NCI-H1694 treated with DMSO at 0.1 percent for 48 hours (cell line): ENCODE measurements at regions not wholly inside any gene's neighbourhood (a gene's known extent, or its start where the extent isn't known, plus 50 kb on each side); places are given as distances from the start of the nearest gene placed in this dataset.
"Not testable (repeated sequence)": the region's sequence is repeated elsewhere in the genome, so short reads cannot be mapped to it uniquely, and the experiment has no call there.

Experiments used
- DNase-seq: peaks from one replicate; lab custom pipeline; 2025; lab: John Stamatoyannopoulos, UW

GRCh38 chr13:70255406-70255991 is 147.2 kb upstream of the KLHL1 start:
- DNase-seq: no peak

DNA sequence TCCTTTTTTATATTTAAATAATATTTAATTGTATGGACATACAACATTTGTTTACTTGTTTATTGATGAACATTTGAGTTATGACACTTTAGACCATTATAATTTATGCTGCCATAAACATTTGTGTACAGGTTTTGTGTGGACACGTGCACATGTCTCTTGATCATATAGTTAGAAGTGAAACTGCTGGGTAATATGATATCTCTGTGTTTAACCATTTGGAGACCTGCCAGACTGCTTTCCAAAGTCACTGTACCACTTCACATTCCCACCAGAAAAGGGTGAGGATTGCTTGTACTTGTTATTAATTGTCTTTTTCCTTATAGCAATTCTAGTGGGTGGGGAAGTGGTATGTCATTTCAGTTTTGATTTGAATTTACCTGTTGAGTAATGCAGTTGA is 145.6 kb upstream of the KLHL1 start:
- no peak for DNase-seq

DNA sequence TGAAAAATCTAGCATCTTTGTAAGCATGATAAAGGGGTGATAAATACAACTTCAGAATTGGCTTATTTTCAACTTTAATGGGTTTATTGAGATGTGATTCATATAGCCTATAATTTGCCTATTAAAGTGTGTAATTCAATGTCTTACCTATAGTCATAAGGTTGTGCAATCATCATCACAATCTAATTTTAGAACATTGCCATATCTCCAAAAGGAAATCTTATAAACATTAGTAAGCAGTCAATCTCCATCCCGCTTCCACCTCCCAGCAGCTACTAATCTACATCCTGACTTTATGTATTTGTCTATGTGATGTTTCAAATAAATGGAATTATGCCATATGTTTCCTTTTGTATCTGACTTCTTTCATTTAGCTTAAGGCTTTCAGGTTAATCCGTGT is 145.2 kb upstream of the KLHL1 start:
- DNase-seq: no peak

- DNase-seq: no peak
Observed at GRCh38 chr13:70249332-70250064, 141.2 kb upstream of the KLHL1 start.

- no peak for DNase-seq
Observed at GRCh38 chr13:70237131-70237530, 128.9 kb upstream of the KLHL1 start.

GRCh38 chr13:70235565-70235964 is 127.3 kb upstream of the KLHL1 start:
- no peak for DNase-seq

- no peak for DNase-seq
Observed at GRCh38 chr13:70223911-70224310, 115.7 kb upstream of the KLHL1 start.

GRCh38 chr13:70222926-70223325 is 114.7 kb upstream of the KLHL1 start:
- no peak for DNase-seq

DNA sequence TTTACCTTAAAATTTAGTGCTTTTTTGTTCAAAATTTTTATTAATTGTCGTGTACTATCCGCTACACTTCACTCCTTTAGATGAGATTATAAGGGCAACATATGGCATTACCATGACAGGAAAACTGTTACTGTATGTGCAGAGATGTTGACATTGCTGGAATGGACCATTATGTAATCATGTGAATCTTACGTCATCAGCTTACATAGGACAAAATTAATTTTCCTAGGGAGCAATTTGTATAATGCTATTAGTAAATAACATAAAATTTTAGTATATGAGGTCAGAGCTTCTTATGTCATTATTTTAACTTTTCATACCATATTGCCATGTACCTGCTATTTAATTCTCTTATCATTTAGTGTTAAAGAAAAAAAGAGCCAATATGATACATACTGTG is 110.4 kb upstream of the KLHL1 start:
- no peak for DNase-seq

DNA sequence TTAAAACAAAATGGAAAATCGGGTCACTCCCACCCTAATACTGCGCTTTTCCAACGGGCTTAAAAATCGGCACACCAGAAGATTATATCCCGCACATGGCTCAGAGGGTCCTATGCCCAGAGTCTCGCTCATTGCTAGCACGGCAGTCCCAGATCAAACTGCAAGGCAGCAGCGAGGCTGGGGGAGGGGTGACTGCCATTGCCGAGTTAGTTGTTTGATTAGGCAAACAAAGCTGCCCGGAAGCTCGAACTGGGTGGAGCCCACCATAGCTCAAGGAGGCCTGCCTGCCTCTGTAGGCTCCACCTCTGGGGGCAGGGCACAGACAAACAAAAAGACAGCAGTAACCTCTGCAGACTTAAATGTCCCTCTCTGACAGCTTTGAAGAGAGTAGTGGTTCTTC is 100.7 kb upstream of the KLHL1 start:
- DNase-seq: not testable (repeated sequence)

- DNase-seq: no peak
Observed at GRCh38 chr13:70206671-70207070, 98.4 kb upstream of the KLHL1 start.

- no peak for DNase-seq
Observed at GRCh38 chr13:70203661-70204229, 95.5 kb upstream of the KLHL1 start.

DNA sequence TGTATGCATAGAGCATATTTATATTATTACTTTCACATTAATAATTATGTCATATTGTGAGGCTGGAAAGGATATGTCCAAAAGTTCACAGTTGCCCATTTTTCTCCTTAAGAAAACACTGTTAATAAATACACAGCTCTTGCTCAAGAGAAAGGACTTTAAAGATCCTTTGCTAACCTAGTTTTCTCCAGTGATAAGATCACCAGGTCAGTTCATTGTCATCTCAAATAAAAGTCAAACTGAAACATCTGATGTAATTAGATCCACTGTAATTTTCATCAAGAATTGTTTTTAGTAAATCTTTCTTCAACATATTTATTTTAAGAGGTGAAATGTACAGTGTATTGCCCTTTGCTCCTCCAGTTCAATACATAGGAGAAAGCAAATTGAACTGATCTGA is 82.8 kb upstream of the KLHL1 start:
- DNase-seq: no peak

- DNase-seq: no peak
Observed at GRCh38 chr13:70189981-70190380, 81.7 kb upstream of the KLHL1 start.

DNA sequence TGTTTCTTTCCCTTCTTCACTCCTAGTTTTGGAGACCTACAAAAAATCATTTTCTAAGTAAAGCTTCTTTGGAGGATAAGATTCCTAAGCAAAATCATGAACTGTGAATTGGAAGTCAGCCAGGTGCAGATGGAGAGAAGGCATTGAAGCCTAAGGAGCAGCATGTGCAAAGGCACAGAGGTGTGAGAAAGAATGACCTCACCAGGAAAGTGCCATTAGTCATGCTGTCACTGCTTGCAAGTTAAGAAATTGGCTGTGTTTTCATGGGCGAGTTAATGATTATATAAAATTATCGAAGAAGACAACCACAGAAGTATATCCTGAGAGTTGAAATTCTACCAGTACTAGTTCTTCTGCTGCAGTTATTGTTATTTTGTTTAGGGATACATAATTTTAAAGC is 80.3 kb upstream of the KLHL1 start:
- no peak for DNase-seq

DNA sequence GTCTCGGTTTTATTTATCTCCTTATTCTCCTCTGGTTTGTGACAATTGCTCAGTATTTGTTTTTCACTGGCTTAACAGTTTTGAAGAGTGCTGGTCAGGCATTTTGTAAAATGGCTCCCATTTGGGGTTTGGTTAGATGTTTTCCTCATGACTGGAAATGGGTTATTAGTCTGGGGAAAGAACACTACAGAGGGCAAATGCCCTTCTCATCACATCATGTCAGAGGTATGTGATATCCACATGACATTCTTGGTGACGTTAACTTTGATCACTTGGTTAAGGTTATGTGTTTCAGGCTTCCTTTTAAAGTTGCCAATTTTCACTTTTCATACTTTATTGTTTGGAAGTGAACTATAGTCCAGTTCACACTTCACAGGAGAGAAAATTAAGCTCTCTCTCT is 74.8 kb upstream of the KLHL1 start:
- DNase-seq: no peak
